Uterus (tissue), 3 donors: ENCODE measurements at regions not wholly inside any gene's neighbourhood (a gene's known extent, or its start where the extent isn't known, plus 50 kb on each side); places are given as distances from the start of the nearest gene placed in this dataset.

Experiments used
- DNase-seq, 2 donors: peaks; one replicate each; pipeline ENCODE4 v3.0.0-alpha.2; 2019 to 2020
- H3K27ac ChIP-seq, 2 donors: fragments of 200-600 bp; sonication (generic); 1 replicate in 1 of 2; 2 replicates in 1 of 2; pipeline ENCODE4 v1.5.1; 2016 to 2018
- H3K27me3 ChIP-seq, 2 donors: fragments of 200-600 bp; sonication (generic); one replicate each; pipeline ENCODE4 v1.5.1; 2018 to 2019; ENCODE audit warnings: control low read depth in 1 of 2
- H3K36me3 ChIP-seq, 2 donors: fragments of 200-600 bp; sonication (generic); one replicate each; pipeline ENCODE4 v1.5.1; 2019; ENCODE audit warnings: control low read depth in 1 of 2
- H3K4me1 ChIP-seq, 2 donors: fragments of 200-600 bp; sonication (generic); one replicate each; pipeline ENCODE4 v1.5.1; 2018 to 2019; ENCODE audit warnings: control low read depth in 1 of 2
- H3K4me3 ChIP-seq, 2 donors: fragments of 200-600 bp; sonication (generic); 1 replicate in 1 of 2; 2 replicates in 1 of 2; pipeline ENCODE4 v1.5.1; 2018 to 2019; ENCODE audit warnings: mild to moderate bottlenecking in 1 of 2
- H3K9me3 ChIP-seq, 2 donors: fragments of 200-600 bp; sonication (generic); one replicate each; pipeline ENCODE4 v1.5.1; 2019; ENCODE audit warnings: control low read depth in 1 of 2
- POLR2A ChIP-seq, 2 donors: fragments of 450-650 bp; IDR thresholded peaks; one replicate each; pipeline ENCODE4 v1.6.1; 2016; ENCODE audit warnings: antibody characterized with exemption in 2 of 2, mild to moderate bottlenecking in 1 of 2, moderate library complexity in 1 of 2
- intact Hi-C: fragments of 100-400 bp; cut with DNase I; formaldehyde crosslinking; loops from one replicate; pipeline ENCODE4 v1.15.1; 2023; ENCODE audit warnings: low total_unique reads
- TF ChIP-seq, protein P1 (sequence below), 4 experiments: fragments of 200-600 bp in 2 of 4; fragments of 450-650 bp in 2 of 4; sonication (generic) in 2 of 4; IDR thresholded peaks; one replicate each; pipeline ENCODE4 v1.5.1; 2016 to 2019; ENCODE audit warnings: antibody characterized with exemption in 4 of 4, mild to moderate bottlenecking in 2 of 4, moderate library complexity in 1 of 4
- donor health status: DM: yes; HTN: yes; CAD: no.

DNA sequence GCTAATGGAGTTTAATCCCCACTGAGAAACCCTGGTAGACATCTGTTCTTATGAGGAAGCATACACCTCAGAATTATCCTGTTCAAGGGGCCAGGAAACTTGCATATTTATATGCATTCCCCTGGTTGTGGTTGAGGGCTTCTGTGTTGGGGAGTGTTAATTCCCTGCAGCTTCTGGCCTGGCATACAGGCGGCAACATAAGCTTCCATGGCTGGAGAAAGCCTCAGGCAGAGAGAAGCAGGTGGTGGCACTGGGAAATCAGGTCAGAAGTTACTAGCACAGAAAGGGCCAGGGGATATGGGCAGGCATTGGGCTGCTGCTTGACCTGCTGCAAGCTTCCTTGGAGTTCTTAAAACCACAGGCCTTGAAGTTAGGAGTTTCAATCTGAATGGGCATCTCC is 166.1 kb upstream of the SEMA6A start:
- no peaks in the 10 kb centered on the region for H3K36me3 ChIP-seq
- H3K9me3 ChIP-seq, result no peaks in the 10 kb centered on the region
- H3K27me3 ChIP-seq, result no peaks in the 10 kb centered on the region
- no peak for DNase-seq
- TF ChIP-seq, protein P1, sequence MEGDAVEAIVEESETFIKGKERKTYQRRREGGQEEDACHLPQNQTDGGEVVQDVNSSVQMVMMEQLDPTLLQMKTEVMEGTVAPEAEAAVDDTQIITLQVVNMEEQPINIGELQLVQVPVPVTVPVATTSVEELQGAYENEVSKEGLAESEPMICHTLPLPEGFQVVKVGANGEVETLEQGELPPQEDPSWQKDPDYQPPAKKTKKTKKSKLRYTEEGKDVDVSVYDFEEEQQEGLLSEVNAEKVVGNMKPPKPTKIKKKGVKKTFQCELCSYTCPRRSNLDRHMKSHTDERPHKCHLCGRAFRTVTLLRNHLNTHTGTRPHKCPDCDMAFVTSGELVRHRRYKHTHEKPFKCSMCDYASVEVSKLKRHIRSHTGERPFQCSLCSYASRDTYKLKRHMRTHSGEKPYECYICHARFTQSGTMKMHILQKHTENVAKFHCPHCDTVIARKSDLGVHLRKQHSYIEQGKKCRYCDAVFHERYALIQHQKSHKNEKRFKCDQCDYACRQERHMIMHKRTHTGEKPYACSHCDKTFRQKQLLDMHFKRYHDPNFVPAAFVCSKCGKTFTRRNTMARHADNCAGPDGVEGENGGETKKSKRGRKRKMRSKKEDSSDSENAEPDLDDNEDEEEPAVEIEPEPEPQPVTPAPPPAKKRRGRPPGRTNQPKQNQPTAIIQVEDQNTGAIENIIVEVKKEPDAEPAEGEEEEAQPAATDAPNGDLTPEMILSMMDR (IDR thresholded peaks at IDR 0.05), result no peak
- no peak for TF ChIP-seq POLR2A (IDR thresholded peaks at IDR 0.05)
- no peak overlapping the region for H3K27ac ChIP-seq
- peaks cover 0 to 6% of the 10 kb centered on the region in 2 donors for H3K4me1 ChIP-seq
- no peak overlapping the region for H3K4me3 ChIP-seq
- intact Hi-C loops, result no loop called here

DNA sequence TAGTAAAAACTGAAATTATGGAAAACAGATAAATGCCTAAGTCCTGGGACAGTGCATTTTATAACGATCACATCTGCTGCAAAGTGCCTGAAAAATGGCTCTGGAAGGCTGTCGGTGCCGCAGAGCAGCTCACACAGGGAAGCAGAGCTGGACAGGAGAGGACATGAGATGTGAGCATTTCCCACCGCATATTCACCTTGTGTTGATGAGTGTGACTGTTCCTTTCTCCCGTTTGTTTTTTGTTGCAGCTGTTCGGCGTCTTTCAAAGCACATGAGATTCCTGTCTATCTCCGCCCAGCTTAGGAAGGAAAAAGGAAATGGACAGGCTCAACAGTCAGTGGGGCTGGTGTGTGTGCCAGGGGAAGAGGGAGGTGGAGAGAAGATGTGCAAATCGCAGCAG is 164.9 kb upstream of the SEMA6A start:
- H3K36me3 ChIP-seq, result no peaks in the 10 kb centered on the region
- no peaks in the 10 kb centered on the region for H3K27me3 ChIP-seq
- peaks cover 0 to 6% of the 10 kb centered on the region in 2 donors for H3K4me1 ChIP-seq
- no peaks in the 10 kb centered on the region for H3K9me3 ChIP-seq
- H3K27ac ChIP-seq, result peak overlapping the region; percentile 14 to 38
- TF ChIP-seq, protein P1 (IDR thresholded peaks at IDR 0.05), result no peak
- TF ChIP-seq POLR2A (IDR thresholded peaks at IDR 0.05), result no peak
- intact Hi-C loops, result no loop called here
- peak in 1 of 2 donors; percentile 18 for DNase-seq
- H3K4me3 ChIP-seq, result peak overlapping the region in 1 of 2 donors; percentile 4

DNA sequence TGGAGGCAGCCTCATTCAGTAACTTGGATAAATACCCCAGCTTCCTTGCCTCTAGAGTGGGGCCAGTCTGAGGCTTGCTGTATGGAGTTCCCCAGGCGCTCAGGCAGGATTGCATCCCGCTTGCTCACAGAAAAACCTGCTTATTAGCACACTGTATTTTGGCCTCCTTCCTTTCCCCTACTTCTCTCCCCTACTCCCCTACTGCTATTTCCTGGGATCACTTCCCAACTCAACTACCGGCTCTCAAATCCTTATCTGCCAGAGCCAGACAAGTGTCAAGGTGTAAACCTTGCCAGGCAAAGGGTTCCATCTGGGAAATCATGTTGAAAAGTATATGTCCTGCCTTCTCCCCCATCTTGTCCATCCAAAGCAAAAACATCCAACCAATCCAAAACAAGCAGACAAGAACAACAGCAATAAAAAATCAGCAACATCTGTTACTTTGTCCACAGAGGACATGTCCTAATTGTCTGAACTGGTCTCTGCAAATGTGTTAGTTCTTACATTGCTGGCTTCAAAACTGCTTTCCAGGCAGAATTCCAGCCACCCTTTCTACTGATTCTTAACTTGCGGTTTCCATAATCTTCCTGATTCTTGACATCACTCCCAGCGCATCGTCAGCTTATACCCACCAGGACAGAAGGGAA is 164.1 kb upstream of the SEMA6A start:
- Histone ChIP-seq H3K36me3 (no peaks in the 10 kb centered on the region), H3K9me3 (no peaks in the 10 kb centered on the region), H3K27me3 (no peaks in the 10 kb centered on the region), H3K27ac (peak overlapping the region; percentile 10 to 27), H3K4me3 (no peak overlapping the region), H3K4me1 (peaks cover 0 to 6% of the 10 kb centered on the region in 2 donors)
- TF ChIP-seq, protein P1 (IDR thresholded peaks at IDR 0.05), result no peak
- no peak for TF ChIP-seq POLR2A (IDR thresholded peaks at IDR 0.05)
- peak; percentile 20 to 27 for DNase-seq
- intact Hi-C loops, result no loop called here

DNA sequence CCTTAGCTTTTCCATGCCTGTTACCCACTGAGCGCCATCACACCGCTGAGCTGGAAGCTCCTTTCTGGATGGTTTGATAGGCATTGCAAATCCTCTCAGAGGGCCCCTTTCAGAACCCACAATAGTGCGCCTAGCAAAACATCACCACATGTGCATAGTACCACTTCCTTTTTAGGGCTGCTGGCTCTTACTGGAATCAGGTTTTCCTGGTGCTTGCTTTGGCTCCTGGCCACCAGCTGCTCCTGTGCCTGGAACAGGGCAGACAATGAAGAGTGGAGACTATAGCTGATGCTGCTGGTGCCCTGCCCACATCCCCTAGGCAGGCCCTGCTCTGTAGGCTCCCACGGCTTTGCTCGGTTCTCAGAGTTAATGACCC is 163.6 kb upstream of the SEMA6A start:
- Histone ChIP-seq H3K4me1 (peaks cover 0 to 6% of the 10 kb centered on the region in 2 donors), H3K36me3 (no peaks in the 10 kb centered on the region), H3K27ac (peak overlapping the region; percentile 10 to 27), H3K27me3 (no peaks in the 10 kb centered on the region), H3K9me3 (no peaks in the 10 kb centered on the region), H3K4me3 (no peak overlapping the region)
- peak in 1 of 2 donors; percentile 28 for DNase-seq
- intact Hi-C loops, result no loop called here
- TF ChIP-seq, protein P1 (IDR thresholded peaks at IDR 0.05), result no peak
- TF ChIP-seq POLR2A (IDR thresholded peaks at IDR 0.05), result no peak

DNA sequence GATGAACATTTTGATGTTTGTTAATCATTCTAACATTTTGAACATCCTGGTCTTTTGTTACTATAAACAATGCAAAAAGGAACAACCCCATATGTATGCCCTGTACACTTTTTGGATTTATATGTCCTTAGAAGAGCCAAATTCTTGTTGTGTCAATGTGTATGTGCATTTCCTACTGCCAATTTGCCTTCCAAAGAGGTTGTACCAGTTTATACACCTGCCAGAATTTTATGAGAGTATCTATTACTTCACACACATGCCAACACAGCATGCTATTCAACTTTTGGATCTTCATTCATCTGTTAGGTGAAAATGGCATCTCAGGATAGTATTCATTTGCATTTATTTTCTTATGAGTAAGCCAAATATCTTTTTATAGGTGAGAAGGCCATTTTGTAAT is 162.0 kb upstream of the SEMA6A start:
- intact Hi-C loops, result no loop called here
- Histone ChIP-seq H3K27me3 (no peaks in the 10 kb centered on the region), H3K9me3 (no peaks in the 10 kb centered on the region), H3K4me1 (peaks cover 0 to 6% of the 10 kb centered on the region in 2 donors), H3K36me3 (no peaks in the 10 kb centered on the region), H3K27ac (no peak overlapping the region), H3K4me3 (no peak overlapping the region)
- TF ChIP-seq, protein P1 (IDR thresholded peaks at IDR 0.05), result no peak
- no peak for TF ChIP-seq POLR2A (IDR thresholded peaks at IDR 0.05)
- DNase-seq, result no peak
